ENCODE measurements at regions not wholly inside any gene's neighbourhood (a gene's known extent, or its start where the extent isn't known, plus 50 kb on each side); places are given as distances from the start of the nearest gene placed in this dataset.

DNA sequence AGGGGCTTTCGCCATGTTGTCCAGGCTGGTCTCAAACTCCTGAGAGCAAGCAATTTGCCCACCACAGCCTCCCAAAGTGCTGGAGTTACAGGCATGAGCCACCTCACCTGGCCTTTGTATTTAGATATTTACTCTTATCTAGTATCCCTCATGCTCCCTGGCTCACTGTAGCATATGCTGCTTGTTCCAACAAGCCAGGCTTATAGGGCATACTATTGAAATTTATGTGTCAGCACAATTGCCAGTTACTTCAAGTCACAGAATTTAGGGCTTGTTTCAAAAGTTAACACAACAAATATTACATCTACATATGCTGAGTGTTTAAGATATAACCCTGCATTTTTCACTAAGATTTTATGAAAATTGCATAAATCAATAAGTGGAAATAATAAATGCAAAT, 469.2 kb upstream of the ZNF608 start:
- Histone ChIP-seq H3K4me3 (ENCODE audit: low read length) (no peak overlapping the region), H3K27ac (ENCODE audit: low read length) (no peak overlapping the region), H3K9me3 (ENCODE audit: low read length) (no peaks in the 10 kb centered on the region), H3K4me1 (ENCODE audit: insufficient read depth, low read length) (no peaks in the 10 kb centered on the region), H3K79me2 (ENCODE audit: low read length) (no peaks in the 10 kb centered on the region), H3K27me3 (ENCODE audit: low read length) (no peaks in the 10 kb centered on the region), H3K9ac (ENCODE audit: low read length) (no peak overlapping the region), H4K20me1 (ENCODE audit: low read length) (no peaks in the 10 kb centered on the region), H3F3A (ENCODE audit: low read length, unreplicated experiment) (no peaks in the 10 kb centered on the region), H3K36me3 (ENCODE audit: low read depth, low read length) (no peaks in the 10 kb centered on the region), H3K9me2 (replicated peaks; ENCODE audit: low read length) (no peaks in the 10 kb centered on the region), H2AFZ (ENCODE audit: low read length) (no peak overlapping the region), H3K4me2 (ENCODE audit: low read length) (no peak overlapping the region)
- CTCF ChIA-PET: no interaction called here
- DNase-seq: no peak
- no peak for ATAC-seq
- no peak for TF ChIP-seq EZH2phosphoT487 (IDR thresholded peaks at IDR 0.05; ENCODE audit: borderline replicate concordance, low read length)
- no TSS peak for BruUV-seq (replicated peaks)
- intact Hi-C loops (cut with micrococcal nuclease): no loop called here
- POLR2A ChIA-PET (ENCODE audit: unreplicated experiment): no interaction called here

DNA sequence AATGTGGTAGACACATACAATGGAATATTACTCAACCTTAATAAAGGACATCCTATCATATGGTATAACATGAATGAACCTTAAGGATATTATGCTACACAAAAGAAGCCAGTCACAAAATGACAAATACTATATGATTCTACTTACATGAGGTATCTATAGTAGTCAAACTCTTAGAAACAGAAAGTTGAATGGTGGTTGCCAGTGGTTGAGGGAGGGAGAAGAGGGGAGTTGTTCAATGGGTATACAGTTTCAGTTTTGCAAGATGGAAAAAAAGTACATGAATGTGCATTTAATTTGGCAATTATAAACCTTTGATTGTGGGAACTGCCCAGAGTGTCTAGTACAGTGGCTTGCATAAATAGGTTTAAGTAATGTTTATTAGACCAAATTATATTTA, 473.3 kb upstream of the ZNF608 start:
- Histone ChIP-seq H3K4me1 (ENCODE audit: insufficient read depth, low read length) (no peaks in the 10 kb centered on the region), H4K20me1 (ENCODE audit: low read length) (no peaks in the 10 kb centered on the region), H3F3A (ENCODE audit: low read length, unreplicated experiment) (no peaks in the 10 kb centered on the region), H3K27me3 (ENCODE audit: low read length) (no peaks in the 10 kb centered on the region), H3K4me2 (ENCODE audit: low read length) (no peak overlapping the region), H3K79me2 (ENCODE audit: low read length) (no peaks in the 10 kb centered on the region), H3K9me3 (ENCODE audit: low read length) (no peaks in the 10 kb centered on the region), H3K27ac (ENCODE audit: low read length) (no peak overlapping the region), H3K9ac (ENCODE audit: low read length) (no peak overlapping the region), H3K4me3 (ENCODE audit: low read length) (no peak overlapping the region), H2AFZ (ENCODE audit: low read length) (no peak overlapping the region), H3K9me2 (replicated peaks; ENCODE audit: low read length) (no peaks in the 10 kb centered on the region), H3K36me3 (ENCODE audit: low read depth, low read length) (no peaks in the 10 kb centered on the region)
- BruUV-seq (replicated peaks): no TSS peak
- CTCF ChIA-PET: no interaction called here
- intact Hi-C loops (cut with micrococcal nuclease): no loop called here
- ATAC-seq: no peak
- DNase-seq: no peak
- POLR2A ChIA-PET (ENCODE audit: unreplicated experiment): no interaction called here
- TF ChIP-seq, protein P1, sequence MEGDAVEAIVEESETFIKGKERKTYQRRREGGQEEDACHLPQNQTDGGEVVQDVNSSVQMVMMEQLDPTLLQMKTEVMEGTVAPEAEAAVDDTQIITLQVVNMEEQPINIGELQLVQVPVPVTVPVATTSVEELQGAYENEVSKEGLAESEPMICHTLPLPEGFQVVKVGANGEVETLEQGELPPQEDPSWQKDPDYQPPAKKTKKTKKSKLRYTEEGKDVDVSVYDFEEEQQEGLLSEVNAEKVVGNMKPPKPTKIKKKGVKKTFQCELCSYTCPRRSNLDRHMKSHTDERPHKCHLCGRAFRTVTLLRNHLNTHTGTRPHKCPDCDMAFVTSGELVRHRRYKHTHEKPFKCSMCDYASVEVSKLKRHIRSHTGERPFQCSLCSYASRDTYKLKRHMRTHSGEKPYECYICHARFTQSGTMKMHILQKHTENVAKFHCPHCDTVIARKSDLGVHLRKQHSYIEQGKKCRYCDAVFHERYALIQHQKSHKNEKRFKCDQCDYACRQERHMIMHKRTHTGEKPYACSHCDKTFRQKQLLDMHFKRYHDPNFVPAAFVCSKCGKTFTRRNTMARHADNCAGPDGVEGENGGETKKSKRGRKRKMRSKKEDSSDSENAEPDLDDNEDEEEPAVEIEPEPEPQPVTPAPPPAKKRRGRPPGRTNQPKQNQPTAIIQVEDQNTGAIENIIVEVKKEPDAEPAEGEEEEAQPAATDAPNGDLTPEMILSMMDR (conservative IDR thresholded peaks at IDR 0.05; ENCODE audit: low read depth, low read length): no peak
- no peak for TF ChIP-seq EZH2phosphoT487 (IDR thresholded peaks at IDR 0.05; ENCODE audit: borderline replicate concordance, low read length)
- no peak for TF ChIP-seq EZH2 (IDR thresholded peaks at IDR 0.05; ENCODE audit: low read length, unreplicated experiment)

DNA sequence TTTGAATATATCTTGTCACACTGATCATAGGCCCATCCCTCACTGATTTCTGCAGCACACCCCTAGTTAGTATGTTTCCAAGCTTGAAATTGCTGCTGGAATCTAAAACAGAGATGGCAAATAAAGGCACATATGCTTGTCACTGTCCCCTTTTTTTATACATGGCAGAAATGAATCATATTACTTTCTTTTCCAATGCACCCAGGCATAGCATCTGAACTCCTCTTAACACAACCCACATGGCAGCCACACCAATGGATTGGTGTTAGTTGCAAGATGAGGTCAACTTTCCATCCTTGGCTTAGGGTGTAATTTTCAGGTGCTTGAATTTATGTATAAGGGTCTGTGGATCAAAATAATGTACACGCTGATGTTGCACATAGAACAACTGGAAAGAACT, 473.8 kb upstream of the ZNF608 start:
- ChIA-PET CTCF (no interaction called here), POLR2A (ENCODE audit: unreplicated experiment) (no interaction called here)
- Histone ChIP-seq H3K4me3 (ENCODE audit: low read length) (no peak overlapping the region), H4K20me1 (ENCODE audit: low read length) (no peaks in the 10 kb centered on the region), H3K9me2 (replicated peaks; ENCODE audit: low read length) (no peaks in the 10 kb centered on the region), H3K79me2 (ENCODE audit: low read length) (no peaks in the 10 kb centered on the region), H3K36me3 (ENCODE audit: low read depth, low read length) (no peaks in the 10 kb centered on the region), H3F3A (ENCODE audit: low read length, unreplicated experiment) (no peaks in the 10 kb centered on the region), H3K9ac (ENCODE audit: low read length) (no peak overlapping the region), H3K9me3 (ENCODE audit: low read length) (no peaks in the 10 kb centered on the region), H3K27ac (ENCODE audit: low read length) (no peak overlapping the region), H3K4me2 (ENCODE audit: low read length) (no peak overlapping the region), H3K27me3 (ENCODE audit: low read length) (no peaks in the 10 kb centered on the region), H3K4me1 (ENCODE audit: insufficient read depth, low read length) (no peaks in the 10 kb centered on the region), H2AFZ (ENCODE audit: low read length) (no peak overlapping the region)
- DNase-seq (no peak), ATAC-seq (no peak)
- BruUV-seq (replicated peaks): no TSS peak
- intact Hi-C loops (cut with micrococcal nuclease): no loop called here
- TF ChIP-seq, protein P1 (conservative IDR thresholded peaks at IDR 0.05; ENCODE audit: low read depth, low read length): no peak
- TF ChIP-seq EZH2phosphoT487 (IDR thresholded peaks at IDR 0.05; ENCODE audit: borderline replicate concordance, low read length) (no peak), EZH2 (IDR thresholded peaks at IDR 0.05; ENCODE audit: low read length, unreplicated experiment) (no peak)
